ENCODE measurements at regions not wholly inside any gene's neighbourhood (a gene's known extent, or its start where the extent isn't known, plus 50 kb on each side); places are given as distances from the start of the nearest gene placed in this dataset.

- TF ChIP-seq EZH2 (IDR thresholded peaks at IDR 0.05; ENCODE audit: borderline replicate concordance, low read length) (no peak), CTCF (conservative IDR thresholded peaks at IDR 0.05 in 1 of 2, IDR thresholded peaks at IDR 0.05 in 1 of 2; ENCODE audit: extremely low read depth in 1 of 2, insufficient read depth in 1 of 2, low read depth in 1 of 2, low read length in 2 of 2) (no peak)
Measured at GRCh38 chr21:15564907-15565306, 164.9 kb upstream of the USP25 start.
